ENCODE measurements at regions not wholly inside any gene's neighbourhood (a gene's known extent, or its start where the extent isn't known, plus 50 kb on each side); places are given as distances from the start of the nearest gene placed in this dataset.

DNA sequence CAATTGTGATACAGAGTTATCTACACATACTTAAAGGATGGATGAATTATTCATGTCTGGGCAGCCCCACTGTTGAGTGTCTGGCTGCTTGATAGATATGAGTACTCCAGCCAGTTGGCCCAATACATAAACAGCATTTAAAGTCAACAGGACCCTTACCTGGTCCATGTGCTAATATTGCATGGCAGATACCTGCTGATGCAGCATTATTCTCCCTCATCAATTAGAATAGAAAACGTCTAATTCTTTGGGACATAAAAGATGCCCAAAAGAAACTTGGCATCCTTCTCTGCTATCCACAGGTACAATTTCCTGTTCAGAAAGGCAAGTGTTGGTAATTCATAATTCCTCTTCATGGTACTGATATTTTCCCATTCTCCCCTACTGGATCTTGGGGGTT lies 550.8 kb downstream of the TFAP2B start:
- TF ChIP-seq CTCF (IDR thresholded peaks at IDR 0.05), result no peak

- no peak for TF ChIP-seq CTCF (IDR thresholded peaks at IDR 0.05)
These were observed 564.2 kb downstream of the TFAP2B start for GRCh38 chr6:51382847-51383246.

- TF ChIP-seq CTCF (IDR thresholded peaks at IDR 0.05), result no peak
These were observed 566.1 kb downstream of the TFAP2B start for GRCh38 chr6:51384736-51385135.

DNA sequence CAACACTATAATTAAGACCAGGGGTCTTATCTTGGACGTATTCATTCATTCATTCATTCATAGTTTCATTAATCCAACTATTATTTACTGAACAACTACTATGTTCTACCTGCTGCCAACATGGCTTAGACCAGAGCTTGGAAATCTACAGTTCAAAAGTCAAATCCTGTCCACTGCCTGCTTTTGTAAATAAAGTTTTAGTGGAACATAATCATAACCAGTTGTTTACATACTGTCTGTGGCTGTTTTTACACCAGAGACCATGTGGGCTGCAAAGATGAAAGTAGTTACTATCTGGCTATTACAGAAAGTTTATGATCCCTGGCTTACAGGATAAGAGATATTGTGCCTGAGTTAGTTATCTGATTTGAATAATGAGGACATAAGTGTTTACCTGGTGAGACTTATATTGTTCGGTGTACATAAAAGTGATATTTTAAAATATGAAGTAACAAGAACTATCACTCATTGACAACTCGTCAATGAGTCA lies 567.7 kb downstream of the TFAP2B start:
- TF ChIP-seq CTCF (IDR thresholded peaks at IDR 0.05), result no peak

DNA sequence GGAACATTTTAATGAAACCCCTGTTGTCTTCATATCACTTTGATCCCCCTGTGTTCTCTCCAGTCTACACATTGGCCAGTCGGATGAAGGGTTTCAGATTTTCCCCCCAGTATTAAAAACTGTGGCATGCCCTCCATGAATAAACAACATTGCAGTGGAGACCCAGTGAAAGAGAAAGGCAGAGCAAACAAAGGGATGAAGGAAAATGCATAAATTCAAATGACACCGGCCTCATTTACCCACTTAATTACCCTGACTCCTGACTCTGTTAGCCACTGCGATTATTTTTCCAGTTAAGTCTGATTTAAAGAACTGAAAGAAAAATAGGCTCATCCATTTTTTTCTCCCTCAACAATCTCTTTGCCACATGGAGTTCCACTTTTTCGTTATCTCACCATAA lies 569.2 kb downstream of the TFAP2B start:
- no peak for TF ChIP-seq CTCF (IDR thresholded peaks at IDR 0.05)

DNA sequence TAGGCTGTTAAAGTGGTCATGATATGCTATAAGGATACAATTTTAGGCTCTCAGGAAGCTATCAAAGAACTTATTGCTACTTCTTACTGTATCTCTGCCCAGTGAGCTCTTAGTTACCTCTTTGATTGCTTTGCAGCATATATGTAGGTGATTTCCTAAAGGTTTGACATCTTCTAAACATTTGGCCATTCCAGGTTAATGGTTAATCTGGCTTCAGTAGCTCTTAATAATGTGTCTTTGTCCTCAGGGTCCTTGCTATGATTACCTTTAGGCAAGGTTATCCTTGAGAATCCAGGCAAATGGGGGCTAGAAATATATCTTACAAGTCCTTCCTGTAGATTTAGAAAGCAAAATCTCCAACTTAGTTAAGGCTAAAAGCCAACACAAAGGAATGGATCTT lies 575.4 kb downstream of the TFAP2B start:
- TF ChIP-seq CTCF (IDR thresholded peaks at IDR 0.05), result no peak

DNA sequence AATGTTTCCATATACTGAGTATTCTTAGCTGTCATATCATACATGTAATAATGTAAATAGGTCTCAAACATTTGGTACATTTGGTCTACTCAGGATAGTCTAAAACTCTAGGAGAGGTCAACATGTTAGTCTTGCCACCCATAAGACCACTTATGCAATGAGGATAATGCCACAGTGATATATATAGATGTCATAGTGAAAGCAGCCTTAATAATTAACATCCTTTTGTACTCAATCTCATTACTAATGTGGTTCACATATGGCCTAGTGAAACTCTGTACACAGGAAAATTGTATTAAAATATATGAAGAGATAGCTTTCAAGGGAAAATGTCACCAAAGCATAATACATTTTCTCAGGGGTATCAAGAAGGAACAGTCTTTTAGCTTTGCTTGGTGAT lies 577.9 kb downstream of the TFAP2B start:
- TF ChIP-seq CTCF (IDR thresholded peaks at IDR 0.05), result no peak

GRCh38 chr6:51398064-51398705 lies 579.5 kb downstream of the TFAP2B start:
- no peak for TF ChIP-seq CTCF (IDR thresholded peaks at IDR 0.05)

Data from LNCAP (cell line).